GM12872 (cell line): ENCODE measurements at regions not wholly inside any gene's neighbourhood (a gene's known extent, or its start where the extent isn't known, plus 50 kb on each side); places are given as distances from the start of the nearest gene placed in this dataset.

Experiments used
- TF ChIP-seq, protein P1 (sequence below): IDR thresholded peaks from 3 replicates; pipeline ENCODE4 v1.5.1; 2011; ENCODE audit warnings: low read depth, mild to moderate bottlenecking, low read length, moderate library complexity; ENCODE audit not compliant: insufficient read depth

DNA sequence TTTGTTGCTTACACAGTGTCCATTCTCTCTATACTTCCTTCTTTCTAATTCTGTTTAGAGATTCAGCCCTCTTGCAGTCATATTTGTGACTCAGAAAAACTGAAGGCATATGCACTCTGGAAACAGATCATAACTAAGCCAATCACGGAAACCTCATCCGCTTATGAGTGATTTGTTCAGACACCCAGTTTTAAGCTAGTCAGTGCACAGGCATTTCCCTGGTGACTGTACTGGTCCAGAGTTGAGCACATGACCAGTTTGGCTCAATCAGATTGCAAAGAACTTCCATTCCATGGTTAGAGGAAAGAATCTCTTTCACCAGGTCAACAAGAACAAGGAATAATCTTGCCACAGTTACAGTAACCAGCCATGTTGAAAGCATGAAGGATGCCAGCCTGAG is 69.2 kb upstream of the SGIP1 start:
- TF ChIP-seq, protein P1, sequence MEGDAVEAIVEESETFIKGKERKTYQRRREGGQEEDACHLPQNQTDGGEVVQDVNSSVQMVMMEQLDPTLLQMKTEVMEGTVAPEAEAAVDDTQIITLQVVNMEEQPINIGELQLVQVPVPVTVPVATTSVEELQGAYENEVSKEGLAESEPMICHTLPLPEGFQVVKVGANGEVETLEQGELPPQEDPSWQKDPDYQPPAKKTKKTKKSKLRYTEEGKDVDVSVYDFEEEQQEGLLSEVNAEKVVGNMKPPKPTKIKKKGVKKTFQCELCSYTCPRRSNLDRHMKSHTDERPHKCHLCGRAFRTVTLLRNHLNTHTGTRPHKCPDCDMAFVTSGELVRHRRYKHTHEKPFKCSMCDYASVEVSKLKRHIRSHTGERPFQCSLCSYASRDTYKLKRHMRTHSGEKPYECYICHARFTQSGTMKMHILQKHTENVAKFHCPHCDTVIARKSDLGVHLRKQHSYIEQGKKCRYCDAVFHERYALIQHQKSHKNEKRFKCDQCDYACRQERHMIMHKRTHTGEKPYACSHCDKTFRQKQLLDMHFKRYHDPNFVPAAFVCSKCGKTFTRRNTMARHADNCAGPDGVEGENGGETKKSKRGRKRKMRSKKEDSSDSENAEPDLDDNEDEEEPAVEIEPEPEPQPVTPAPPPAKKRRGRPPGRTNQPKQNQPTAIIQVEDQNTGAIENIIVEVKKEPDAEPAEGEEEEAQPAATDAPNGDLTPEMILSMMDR = no peak

- TF ChIP-seq, protein P1 = no peak
Observed at GRCh38 chr1:66468722-66469121, 65.2 kb upstream of the SGIP1 start.

GRCh38 chr1:66475940-66476339 is 58.0 kb upstream of the SGIP1 start:
- TF ChIP-seq, protein P1 = no peak

- TF ChIP-seq, protein P1 = no peak
Observed at GRCh38 chr1:66476774-66477173, 57.2 kb upstream of the SGIP1 start.

GRCh38 chr1:66478116-66478515 is 55.8 kb upstream of the SGIP1 start:
- TF ChIP-seq, protein P1 = no peak

DNA sequence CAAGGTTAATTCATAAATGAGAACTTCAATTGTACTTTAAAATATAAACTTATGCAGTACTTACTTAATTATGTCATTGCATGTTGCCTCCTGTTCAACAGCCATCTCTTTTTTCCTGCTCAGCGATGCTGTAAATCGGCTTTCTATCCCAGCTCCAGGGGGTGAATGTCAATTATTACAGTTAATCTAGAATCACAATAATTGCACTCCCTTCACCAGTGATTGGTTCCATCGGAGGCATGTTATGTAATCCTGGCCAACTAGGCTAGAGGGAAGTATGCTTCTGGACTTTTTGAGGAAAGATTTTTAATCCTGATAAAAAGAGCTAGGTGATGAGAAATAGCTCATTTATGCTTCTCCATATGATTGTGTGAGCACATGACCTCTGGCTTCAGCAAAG is 53.8 kb upstream of the SGIP1 start:
- TF ChIP-seq, protein P1 = no peak
